ENCODE measurements at regions not wholly inside any gene's neighbourhood (a gene's known extent, or its start where the extent isn't known, plus 50 kb on each side); places are given as distances from the start of the nearest gene placed in this dataset.

DNA sequence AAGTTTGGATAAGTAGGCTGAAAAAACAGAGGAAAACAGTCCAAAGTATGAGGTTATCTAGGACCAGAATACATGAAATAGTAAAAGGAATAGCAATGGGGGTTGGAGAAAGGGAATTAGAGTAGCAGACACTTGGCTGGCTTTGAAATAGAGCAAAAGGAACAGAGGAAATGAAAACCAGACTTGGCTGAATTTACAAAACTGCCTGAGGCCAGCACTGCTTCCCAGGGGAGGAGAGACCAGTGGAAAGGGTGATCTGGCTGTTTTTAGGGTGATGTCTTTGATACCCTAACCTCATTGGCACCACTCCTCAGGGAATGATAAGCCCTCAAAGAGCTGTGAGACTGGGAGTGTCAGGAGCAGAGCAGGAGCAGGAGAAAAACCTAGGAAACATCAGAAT is 413.4 kb upstream of the SLC30A5 start:
- peaks cover 12% of the 10 kb centered on the region for H3K4me1 ChIP-seq
- H3K4me3 ChIP-seq, result no peak overlapping the region
- TF ChIP-seq, protein P1, sequence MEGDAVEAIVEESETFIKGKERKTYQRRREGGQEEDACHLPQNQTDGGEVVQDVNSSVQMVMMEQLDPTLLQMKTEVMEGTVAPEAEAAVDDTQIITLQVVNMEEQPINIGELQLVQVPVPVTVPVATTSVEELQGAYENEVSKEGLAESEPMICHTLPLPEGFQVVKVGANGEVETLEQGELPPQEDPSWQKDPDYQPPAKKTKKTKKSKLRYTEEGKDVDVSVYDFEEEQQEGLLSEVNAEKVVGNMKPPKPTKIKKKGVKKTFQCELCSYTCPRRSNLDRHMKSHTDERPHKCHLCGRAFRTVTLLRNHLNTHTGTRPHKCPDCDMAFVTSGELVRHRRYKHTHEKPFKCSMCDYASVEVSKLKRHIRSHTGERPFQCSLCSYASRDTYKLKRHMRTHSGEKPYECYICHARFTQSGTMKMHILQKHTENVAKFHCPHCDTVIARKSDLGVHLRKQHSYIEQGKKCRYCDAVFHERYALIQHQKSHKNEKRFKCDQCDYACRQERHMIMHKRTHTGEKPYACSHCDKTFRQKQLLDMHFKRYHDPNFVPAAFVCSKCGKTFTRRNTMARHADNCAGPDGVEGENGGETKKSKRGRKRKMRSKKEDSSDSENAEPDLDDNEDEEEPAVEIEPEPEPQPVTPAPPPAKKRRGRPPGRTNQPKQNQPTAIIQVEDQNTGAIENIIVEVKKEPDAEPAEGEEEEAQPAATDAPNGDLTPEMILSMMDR (IDR thresholded peaks at IDR 0.05), result no peak
- H3K27ac ChIP-seq, result no peak overlapping the region
- intact Hi-C loops (cut with DNase I), result no loop called here
- H3K9me3 ChIP-seq, result no peaks in the 10 kb centered on the region
- DNase-seq, result peak in 1 of 2 donors; percentile 52
- no peak for ATAC-seq
- no peaks in the 10 kb centered on the region for H3K27me3 ChIP-seq (ENCODE audit: insufficient read depth in 3 of 3, low read length in 2 of 3)
- H3K36me3 ChIP-seq (ENCODE audit: insufficient read depth in 1 of 2, low read depth in 1 of 2), result no peaks in the 10 kb centered on the region

DNA sequence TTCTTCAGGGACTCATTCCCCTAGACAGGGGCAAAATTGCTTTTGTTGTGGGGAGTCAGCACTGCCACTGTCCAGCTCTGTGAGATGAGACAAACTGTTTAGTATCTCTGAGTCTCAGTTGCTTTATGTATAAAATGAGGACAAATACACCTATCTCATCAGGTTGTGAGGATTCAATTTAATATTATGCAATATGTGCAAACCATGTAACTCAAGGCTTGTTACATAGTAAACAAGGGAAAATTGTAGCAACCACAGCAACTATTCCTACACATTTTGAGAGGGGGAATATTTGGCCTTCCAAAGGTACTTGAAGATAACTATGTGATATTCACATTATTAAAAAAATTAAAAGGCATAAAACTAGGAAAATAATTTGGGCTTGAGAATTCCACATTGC is 411.9 kb upstream of the SLC30A5 start:
- Histone ChIP-seq H3K27me3 (ENCODE audit: insufficient read depth in 3 of 3, low read length in 2 of 3) (no peaks in the 10 kb centered on the region), H3K27ac (no peak overlapping the region), H3K9me3 (no peaks in the 10 kb centered on the region), H3K36me3 (ENCODE audit: insufficient read depth in 1 of 2, low read depth in 1 of 2) (no peaks in the 10 kb centered on the region), H3K4me3 (no peak overlapping the region), H3K4me1 (peaks cover 19% of the 10 kb centered on the region)
- DNase-seq (no peak), ATAC-seq (no peak)
- intact Hi-C loops (cut with DNase I), result no loop called here
- TF ChIP-seq, protein P1 (IDR thresholded peaks at IDR 0.05), result no peak

DNA sequence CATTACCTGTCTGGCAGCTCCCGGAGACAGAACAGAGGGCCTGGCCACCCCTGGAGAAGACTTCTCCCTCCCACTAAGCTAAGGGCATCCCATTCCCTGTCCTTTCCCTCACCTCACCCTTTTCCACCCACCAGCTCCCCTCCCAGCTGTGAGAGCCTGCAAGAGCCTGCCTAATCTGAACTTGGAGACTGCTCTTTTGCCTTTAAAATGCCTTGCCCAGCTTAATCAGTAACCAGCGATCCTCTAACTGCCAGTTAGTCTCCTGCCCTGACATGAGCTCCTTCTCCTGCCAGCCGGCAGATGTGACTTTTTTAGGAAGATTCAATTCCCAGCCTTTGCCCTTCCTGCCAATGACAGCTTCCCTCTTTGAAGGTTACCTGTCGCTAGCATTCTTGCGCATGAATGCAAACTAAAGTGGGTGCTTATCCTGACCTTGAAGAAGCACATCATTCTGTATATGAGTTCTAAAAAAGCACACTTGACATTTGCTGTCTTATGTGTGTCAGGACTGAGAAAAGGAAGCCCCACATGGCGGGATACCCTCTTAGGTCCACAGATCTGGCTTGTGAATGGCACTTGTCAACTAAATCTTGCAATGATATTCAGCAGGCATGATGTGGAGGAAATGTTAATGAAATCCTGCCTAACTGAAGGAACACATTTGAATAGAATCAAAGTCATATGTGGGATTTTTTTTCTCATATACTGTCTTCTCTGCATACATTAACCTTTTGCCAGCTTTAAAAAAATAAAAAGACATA is 411.2 kb upstream of the SLC30A5 start:
- no peaks in the 10 kb centered on the region for H3K27me3 ChIP-seq (ENCODE audit: insufficient read depth in 3 of 3, low read length in 2 of 3)
- intact Hi-C loops (cut with DNase I), result no loop called here
- no peak overlapping the region for H3K4me3 ChIP-seq
- H3K4me1 ChIP-seq, result peaks cover 19% of the 10 kb centered on the region
- no peaks in the 10 kb centered on the region for H3K9me3 ChIP-seq
- ATAC-seq (no peak), DNase-seq (no peak)
- no peaks in the 10 kb centered on the region for H3K36me3 ChIP-seq (ENCODE audit: insufficient read depth in 1 of 2, low read depth in 1 of 2)
- H3K27ac ChIP-seq, result no peak overlapping the region
- TF ChIP-seq, protein P1 (IDR thresholded peaks at IDR 0.05), result no peak
- WGBS, 3 donors, result 85 to 88% (median 88%) methylated on average over 6 of the region's 6 CpGs

DNA sequence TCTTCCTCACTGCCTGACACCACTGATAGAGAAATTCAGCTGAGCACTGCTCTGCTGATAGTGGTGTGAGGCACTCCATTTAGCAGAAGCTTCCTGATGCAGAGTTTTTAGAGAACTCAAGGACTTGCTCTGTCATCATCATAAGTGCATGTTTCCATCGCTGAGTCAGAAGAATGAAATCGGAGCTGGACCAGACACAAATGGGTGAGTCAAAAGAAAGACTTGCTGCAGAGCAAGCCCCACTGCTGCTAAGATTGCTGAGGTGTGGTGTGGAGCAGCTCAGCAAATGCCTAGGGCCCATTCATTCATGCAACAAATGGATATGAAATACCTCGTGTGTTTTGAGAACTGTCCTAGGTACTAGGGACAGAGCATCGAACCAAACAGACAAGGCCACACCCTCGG is 410.2 kb upstream of the SLC30A5 start:
- no peaks in the 10 kb centered on the region for H3K36me3 ChIP-seq (ENCODE audit: insufficient read depth in 1 of 2, low read depth in 1 of 2)
- peaks cover 19% of the 10 kb centered on the region for H3K4me1 ChIP-seq
- peak overlapping the region; percentile 42 for H3K27ac ChIP-seq
- H3K4me3 ChIP-seq, result no peak overlapping the region
- intact Hi-C loops (cut with DNase I), result no loop called here
- DNase-seq (peak in 1 of 2 donors; percentile 27), ATAC-seq (peak; percentile 71 to 93 (median 86))
- no peaks in the 10 kb centered on the region for H3K9me3 ChIP-seq
- WGBS, 3 donors, result 35 to 58% (median 45%) methylated on average over 5 of the region's 5 CpGs
- no peaks in the 10 kb centered on the region for H3K27me3 ChIP-seq (ENCODE audit: insufficient read depth in 3 of 3, low read length in 2 of 3)
- TF ChIP-seq, protein P1 (IDR thresholded peaks at IDR 0.05), result no peak

DNA sequence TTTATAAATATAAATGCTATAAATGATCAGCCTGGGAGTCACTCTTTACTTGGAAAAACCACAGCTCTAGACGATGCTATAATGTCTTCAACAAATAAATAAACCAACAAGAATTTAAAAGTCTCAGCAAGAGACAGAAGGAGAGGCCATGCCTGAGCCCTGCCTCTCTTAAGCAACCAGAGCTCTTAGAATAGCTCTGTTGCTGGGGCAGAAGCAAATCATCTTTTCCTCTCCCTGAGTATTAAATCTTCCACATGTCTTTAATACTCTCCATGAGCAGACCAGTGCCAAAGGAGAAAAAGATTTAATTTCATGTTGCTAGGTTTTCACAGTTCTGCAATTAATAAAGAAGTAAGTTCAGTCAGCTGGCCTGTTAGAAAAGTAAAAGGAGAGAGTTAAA is 408.0 kb upstream of the SLC30A5 start:
- H3K27me3 ChIP-seq (ENCODE audit: insufficient read depth in 3 of 3, low read length in 2 of 3), result no peaks in the 10 kb centered on the region
- H3K4me1 ChIP-seq, result peaks cover 19% of the 10 kb centered on the region
- intact Hi-C loops (cut with DNase I), result no loop called here
- no peak overlapping the region for H3K4me3 ChIP-seq
- TF ChIP-seq, protein P1 (IDR thresholded peaks at IDR 0.05), result no peak
- ATAC-seq (peak in 1 of 4 donors; percentile 42), DNase-seq (no peak)
- no peaks in the 10 kb centered on the region for H3K9me3 ChIP-seq
- H3K36me3 ChIP-seq (ENCODE audit: insufficient read depth in 1 of 2, low read depth in 1 of 2), result no peaks in the 10 kb centered on the region
- H3K27ac ChIP-seq, result no peak overlapping the region
- WGBS, 3 donors, result 22 to 31% (median 29%) methylated on average over 1 of the region's 1 CpG
